Left lung (tissue), 4 donors: ENCODE measurements at regions not wholly inside any gene's neighbourhood (a gene's known extent, or its start where the extent isn't known, plus 50 kb on each side); places are given as distances from the start of the nearest gene placed in this dataset.

Experiments used
- ATAC-seq: fragments of 200-7000 bp; cut with Tn5 transposase; one replicate; pipeline ENCODE4 v1.9.1; 2020; ENCODE audit warnings: moderate library complexity
- DNase-seq, 4 donors: peaks; one replicate each; pipeline ENCODE4 v3.0.0-alpha.2; 2013 to 2020
- H3K27ac ChIP-seq, 2 donors: fragments of 200-600 bp; sonication (generic) in 1 of 2; one replicate each; pipeline versions ENCODE4 v1.5.0 to v1.8.0; 2020 to 2021
- H3K27me3 ChIP-seq, 2 donors: fragments of 200-600 bp; sonication (generic) in 1 of 2; one replicate each; pipeline versions ENCODE4 v1.5.0 to v1.8.0; 2020 to 2021
- H3K36me3 ChIP-seq, 2 donors: fragments of 200-600 bp; sonication (generic) in 1 of 2; one replicate each; pipeline versions ENCODE4 v1.5.0 to v1.8.0; 2020 to 2021
- H3K4me1 ChIP-seq, 2 donors: fragments of 200-600 bp; one replicate each; pipeline ENCODE4 v1.8.0; 2021
- H3K4me3 ChIP-seq, 2 donors: fragments of 200-600 bp; sonication (generic) in 1 of 2; one replicate each; pipeline versions ENCODE4 v1.5.0 to v1.8.0; 2020 to 2021; ENCODE audit warnings: mild to moderate bottlenecking in 1 of 2
- H3K9me3 ChIP-seq, 2 donors: fragments of 200-600 bp; sonication (generic) in 1 of 2; one replicate each; pipeline versions ENCODE4 v1.5.0 to v1.8.0; 2020 to 2021
- CTCF ChIP-seq, 2 donors: fragments of 200-600 bp; sonication (generic) in 1 of 2; IDR thresholded peaks; one replicate each; pipeline versions ENCODE4 v1.5.0 to v1.8.0; 2021; ENCODE audit warnings: antibody characterized with exemption in 2 of 2
- intact Hi-C, 2 donors: fragments of 100-400 bp; cut with DNase I; formaldehyde crosslinking; loops; one replicate each; pipeline versions ENCODE4 v1.11.2 to v1.14.2; 2022
- donor health status: DM: no; HTN: yes; CAD: no.
- donor health status: DM: no; HTN: no; CAD: no.

- no peak for DNase-seq
- no peak overlapping the region for H3K4me3 ChIP-seq
- H3K4me1 ChIP-seq: no peaks in the 10 kb centered on the region
- intact Hi-C loops: no loop called here
- H3K9me3 ChIP-seq: no peaks in the 10 kb centered on the region
- no peak for ATAC-seq
- no peaks in the 10 kb centered on the region for H3K36me3 ChIP-seq
- no peak for TF ChIP-seq CTCF (IDR thresholded peaks at IDR 0.05)
- H3K27me3 ChIP-seq: no peaks in the 10 kb centered on the region
- H3K27ac ChIP-seq: no peak overlapping the region
Observed at GRCh38 chr14:32011225-32011624, 65.9 kb upstream of the ARHGAP5 start.

DNA sequence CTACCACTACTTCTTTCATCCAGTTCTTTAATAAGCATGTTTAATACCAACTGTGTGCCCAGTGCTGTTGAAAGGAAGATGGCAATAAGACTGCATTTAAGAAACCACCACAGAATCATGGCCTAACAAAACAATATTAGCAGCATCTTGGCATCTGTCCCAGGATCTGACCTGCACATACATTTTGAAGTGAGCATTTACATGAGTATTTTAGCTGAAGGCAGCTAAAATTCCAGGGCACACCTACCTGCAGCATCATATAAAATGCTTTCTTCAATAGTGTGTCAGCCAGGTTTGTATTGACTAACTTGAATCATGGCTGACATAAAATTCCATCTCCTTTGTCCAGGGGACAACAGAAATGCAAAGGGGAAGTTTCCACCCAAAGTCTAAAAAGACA lies 65.0 kb upstream of the ARHGAP5 start:
- DNase-seq (no peak), ATAC-seq (no peak)
- no peak for TF ChIP-seq CTCF (IDR thresholded peaks at IDR 0.05)
- intact Hi-C loops: no loop called here
- H3K4me1 ChIP-seq: no peaks in the 10 kb centered on the region
- no peak overlapping the region for H3K27ac ChIP-seq
- no peaks in the 10 kb centered on the region for H3K27me3 ChIP-seq
- H3K4me3 ChIP-seq: no peak overlapping the region
- no peaks in the 10 kb centered on the region for H3K9me3 ChIP-seq
- no peaks in the 10 kb centered on the region for H3K36me3 ChIP-seq

GRCh38 chr14:32012571-32012970 lies 64.5 kb upstream of the ARHGAP5 start:
- H3K27me3 ChIP-seq: no peaks in the 10 kb centered on the region
- no peak overlapping the region for H3K4me3 ChIP-seq
- H3K36me3 ChIP-seq: no peaks in the 10 kb centered on the region
- H3K4me1 ChIP-seq: no peaks in the 10 kb centered on the region
- no peak for ATAC-seq
- TF ChIP-seq CTCF (IDR thresholded peaks at IDR 0.05): no peak
- H3K27ac ChIP-seq: no peak overlapping the region
- no peak for DNase-seq
- intact Hi-C loops: no loop called here
- H3K9me3 ChIP-seq: no peaks in the 10 kb centered on the region

GRCh38 chr14:32013083-32013482 lies 64.0 kb upstream of the ARHGAP5 start:
- Histone ChIP-seq H3K27ac (no peak overlapping the region), H3K4me3 (no peak overlapping the region), H3K9me3 (no peaks in the 10 kb centered on the region), H3K4me1 (no peaks in the 10 kb centered on the region), H3K36me3 (no peaks in the 10 kb centered on the region), H3K27me3 (no peaks in the 10 kb centered on the region)
- TF ChIP-seq CTCF (IDR thresholded peaks at IDR 0.05): no peak
- intact Hi-C loops: no loop called here
- no peak for ATAC-seq
- no peak for DNase-seq

GRCh38 chr14:32014057-32014456 lies 63.0 kb upstream of the ARHGAP5 start:
- Histone ChIP-seq H3K4me3 (no peak overlapping the region), H3K27me3 (no peaks in the 10 kb centered on the region), H3K27ac (no peak overlapping the region), H3K4me1 (no peaks in the 10 kb centered on the region), H3K36me3 (no peaks in the 10 kb centered on the region), H3K9me3 (no peaks in the 10 kb centered on the region)
- intact Hi-C loops: no loop called here
- no peak for TF ChIP-seq CTCF (IDR thresholded peaks at IDR 0.05)
- DNase-seq (no peak), ATAC-seq (no peak)
